HG03354 (cell line): ENCODE measurements at regions not wholly inside any gene's neighbourhood (a gene's known extent, or its start where the extent isn't known, plus 50 kb on each side); places are given as distances from the start of the nearest gene placed in this dataset.
"Not testable (repeated sequence)": the region's sequence is repeated elsewhere in the genome, so short reads cannot be mapped to it uniquely, and the experiment has no call there.

ENCODE experiments used
- ATAC-seq: cut with Tn5 transposase; IDR thresholded peaks from one replicate; pipeline ENCODE4 v1.9.1; 2021; ENCODE audit warnings: mild to moderate bottlenecking; ENCODE audit not compliant: unreplicated experiment, poor library complexity, severe bottlenecking

- no peak for ATAC-seq
These were observed 84.4 kb upstream of the ATL2 start for GRCh38 chr2:38461470-38461869.

GRCh38 chr2:38460313-38460712, 83.2 kb upstream of the ATL2 start:
- no peak for ATAC-seq

GRCh38 chr2:38454081-38454480, 77.0 kb upstream of the ATL2 start:
- no peak for ATAC-seq

- not testable (repeated sequence) for ATAC-seq
These were observed 74.7 kb upstream of the ATL2 start for GRCh38 chr2:38451778-38452177.

GRCh38 chr2:38450509-38450908, 73.4 kb upstream of the ATL2 start:
- no peak for ATAC-seq

- ATAC-seq = no peak
These were observed 71.8 kb upstream of the ATL2 start for GRCh38 chr2:38448692-38449410.

GRCh38 chr2:38446906-38447561, 70.0 kb upstream of the ATL2 start:
- ATAC-seq = no peak

GRCh38 chr2:38446418-38446817, 69.3 kb upstream of the ATL2 start:
- no peak for ATAC-seq

GRCh38 chr2:38444247-38444646, 67.2 kb upstream of the ATL2 start:
- no peak for ATAC-seq

GRCh38 chr2:38442643-38443541, 65.8 kb upstream of the ATL2 start:
- no peak for ATAC-seq

- ATAC-seq = no peak
These were observed 64.3 kb upstream of the ATL2 start for GRCh38 chr2:38441346-38441745.

GRCh38 chr2:38440655-38441054, 63.6 kb upstream of the ATL2 start:
- no peak for ATAC-seq

GRCh38 chr2:38439863-38440262, 62.8 kb upstream of the ATL2 start:
- no peak for ATAC-seq

GRCh38 chr2:38438883-38439612, 62.0 kb upstream of the ATL2 start:
- peak; percentile 81 for ATAC-seq

- ATAC-seq = no peak
These were observed 61.2 kb upstream of the ATL2 start for GRCh38 chr2:38438133-38438882.

GRCh38 chr2:38436227-38436664, 59.2 kb upstream of the ATL2 start:
- no peak for ATAC-seq

GRCh38 chr2:38435775-38436174, 58.7 kb upstream of the ATL2 start:
- ATAC-seq = no peak

- ATAC-seq = no peak
These were observed 57.5 kb upstream of the ATL2 start for GRCh38 chr2:38434595-38434994.

- ATAC-seq = no peak
These were observed 56.5 kb upstream of the ATL2 start for GRCh38 chr2:38433607-38433975.
